Thyroid gland (tissue), 4 donors: ENCODE measurements at regions not wholly inside any gene's neighbourhood (a gene's known extent, or its start where the extent isn't known, plus 50 kb on each side); places are given as distances from the start of the nearest gene placed in this dataset.
A peak's percentile ranks its signal among the peaks of the same experiment; 100 is the strongest.

Experiments used
- DNase-seq, 2 donors: peaks; one replicate each; pipeline ENCODE4 v3.0.0-alpha.2; 2019
- H3K27ac ChIP-seq, 3 donors: fragments of 200-600 bp; sonication (generic); 1 replicate in 2 of 3; 2 replicates in 1 of 3; pipeline ENCODE4 v1.5.1; 2016 to 2019; ENCODE audit warnings: mild to moderate bottlenecking in 1 of 3, moderate library complexity in 1 of 3
- H3K27me3 ChIP-seq: fragments of 200-600 bp; sonication (generic); one replicate; pipeline ENCODE4 v1.5.1; 2019
- H3K36me3 ChIP-seq, 2 donors: fragments of 200-600 bp; sonication (generic); one replicate each; pipeline ENCODE4 v1.5.1; 2016 to 2019
- H3K4me1 ChIP-seq, 2 donors: fragments of 200-600 bp; sonication (generic); one replicate each; pipeline ENCODE4 v1.5.1; 2017 to 2019
- H3K4me3 ChIP-seq, 3 donors: fragments of 200-600 bp; sonication (generic); replicated peaks in 1 of 3; 1 replicate in 2 of 3; 2 replicates in 1 of 3; pipeline ENCODE4 v1.5.1; 2016; ENCODE audit warnings: mild to moderate bottlenecking in 1 of 3
- H3K9me3 ChIP-seq: fragments of 200-600 bp; sonication (generic); one replicate; pipeline ENCODE4 v1.5.1; 2017
- POLR2A ChIP-seq, 2 donors: fragments of 450-650 bp; IDR thresholded peaks; one replicate each; pipeline ENCODE4 v1.6.1; 2017; ENCODE audit warnings: antibody characterized with exemption in 2 of 2, mild to moderate bottlenecking in 2 of 2, moderate library complexity in 1 of 2
- WGBS, 2 donors: methylation state at CpG; one replicate each; pipeline ENCODE4 v1.1.5; 2017; 5-methylcytosine and 5-hydroxymethylcytosine counted together
- intact Hi-C: fragments of 100-400 bp; cut with DNase I; formaldehyde crosslinking; loops from one replicate; pipeline ENCODE4 v1.15.1; 2023
- TF ChIP-seq, protein P1 (sequence below), 6 experiments: fragments of 200-600 bp in 3 of 6; fragments of 450-650 bp in 3 of 6; sonication (generic) in 3 of 6; IDR thresholded peaks; one replicate each; pipeline ENCODE4 v1.5.1; 2016 to 2019; ENCODE audit warnings: antibody characterized with exemption in 6 of 6, mild to moderate bottlenecking in 2 of 6, inconsistent platforms in 1 of 6, moderate library complexity in 1 of 6

- 82 to 86% methylated on average over 6 of the region's 6 CpGs for WGBS, 2 donors
- H3K4me3 ChIP-seq: no peak overlapping the region
- peak overlapping the region in 2 of 3 donors; percentile 41 to 60 for H3K27ac ChIP-seq
Measured at GRCh38 chr4:41318839-41319530, 62.3 kb downstream of the UCHL1 start.

DNA sequence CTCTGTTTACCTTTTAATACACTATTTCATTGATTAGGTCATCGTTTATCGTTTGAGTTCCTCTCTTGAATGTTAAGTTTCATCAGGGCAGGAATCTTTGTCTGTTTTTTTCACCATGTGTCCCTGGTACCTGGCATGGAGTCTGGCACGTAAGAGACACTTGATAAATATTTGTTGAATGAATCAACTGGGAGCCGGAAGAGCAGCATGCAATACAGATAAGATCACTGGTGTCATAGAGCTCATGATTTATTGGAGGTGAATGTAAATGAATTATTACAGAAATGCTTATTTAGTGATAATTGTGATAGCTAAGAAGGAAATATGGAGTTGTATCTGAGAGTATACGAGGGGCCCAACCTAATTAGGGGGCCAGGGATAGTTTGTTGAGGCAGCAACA, 62.8 kb downstream of the UCHL1 start:
- Histone ChIP-seq H3K27me3 (no peaks in the 10 kb centered on the region), H3K4me1 (peaks cover 14 to 17% of the 10 kb centered on the region in 2 donors), H3K4me3 (no peak overlapping the region), H3K27ac (peak overlapping the region in 2 of 3 donors; percentile 41 to 60), H3K36me3 (no peaks in the 10 kb centered on the region), H3K9me3 (no peaks in the 10 kb centered on the region)
- no peak for TF ChIP-seq POLR2A (IDR thresholded peaks at IDR 0.05)
- TF ChIP-seq, protein P1, sequence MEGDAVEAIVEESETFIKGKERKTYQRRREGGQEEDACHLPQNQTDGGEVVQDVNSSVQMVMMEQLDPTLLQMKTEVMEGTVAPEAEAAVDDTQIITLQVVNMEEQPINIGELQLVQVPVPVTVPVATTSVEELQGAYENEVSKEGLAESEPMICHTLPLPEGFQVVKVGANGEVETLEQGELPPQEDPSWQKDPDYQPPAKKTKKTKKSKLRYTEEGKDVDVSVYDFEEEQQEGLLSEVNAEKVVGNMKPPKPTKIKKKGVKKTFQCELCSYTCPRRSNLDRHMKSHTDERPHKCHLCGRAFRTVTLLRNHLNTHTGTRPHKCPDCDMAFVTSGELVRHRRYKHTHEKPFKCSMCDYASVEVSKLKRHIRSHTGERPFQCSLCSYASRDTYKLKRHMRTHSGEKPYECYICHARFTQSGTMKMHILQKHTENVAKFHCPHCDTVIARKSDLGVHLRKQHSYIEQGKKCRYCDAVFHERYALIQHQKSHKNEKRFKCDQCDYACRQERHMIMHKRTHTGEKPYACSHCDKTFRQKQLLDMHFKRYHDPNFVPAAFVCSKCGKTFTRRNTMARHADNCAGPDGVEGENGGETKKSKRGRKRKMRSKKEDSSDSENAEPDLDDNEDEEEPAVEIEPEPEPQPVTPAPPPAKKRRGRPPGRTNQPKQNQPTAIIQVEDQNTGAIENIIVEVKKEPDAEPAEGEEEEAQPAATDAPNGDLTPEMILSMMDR (IDR thresholded peaks at IDR 0.05): no peak
- intact Hi-C loops: no loop called here
- DNase-seq: peak in 1 of 2 donors; percentile 21
- 56 to 70% methylated on average over 5 of the region's 5 CpGs for WGBS, 2 donors

More at GRCh38 chr4:41318839-41319530, 62.3 kb downstream of the UCHL1 start:
- TF ChIP-seq POLR2A (IDR thresholded peaks at IDR 0.05): no peak
- TF ChIP-seq, protein P1 (IDR thresholded peaks at IDR 0.05): no peak
- no peaks in the 10 kb centered on the region for H3K36me3 ChIP-seq
- no peak for DNase-seq
- H3K4me1 ChIP-seq: peaks cover 14 to 17% of the 10 kb centered on the region in 2 donors
- no peaks in the 10 kb centered on the region for H3K27me3 ChIP-seq
- no peaks in the 10 kb centered on the region for H3K9me3 ChIP-seq
- intact Hi-C loops: no loop called here

DNA sequence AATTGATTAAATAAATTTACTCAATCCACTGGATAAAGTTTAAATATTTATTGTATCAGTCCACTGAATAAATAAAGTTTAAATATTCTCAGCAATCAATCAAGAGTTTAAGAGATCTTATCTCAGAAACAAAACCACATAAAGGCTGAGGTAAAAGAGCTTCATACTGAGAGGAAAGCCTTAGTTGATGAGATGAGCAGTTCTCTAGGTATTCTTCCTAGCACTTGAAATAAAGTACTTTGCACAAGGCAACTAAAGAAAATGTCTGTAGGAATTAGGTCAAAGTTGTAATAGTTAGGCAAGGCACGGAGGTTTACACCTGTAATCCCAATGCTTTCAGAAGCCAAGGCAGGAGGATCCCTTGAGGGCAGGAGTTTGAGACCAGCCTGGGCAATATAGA, 63.5 kb downstream of the UCHL1 start:
- Histone ChIP-seq H3K27me3 (no peaks in the 10 kb centered on the region), H3K36me3 (no peaks in the 10 kb centered on the region), H3K4me3 (no peak overlapping the region), H3K27ac (peak overlapping the region in 2 of 3 donors; percentile 41 to 47), H3K4me1 (peaks cover 14 to 17% of the 10 kb centered on the region in 2 donors), H3K9me3 (no peaks in the 10 kb centered on the region)
- TF ChIP-seq, protein P1 (IDR thresholded peaks at IDR 0.05): no peak
- TF ChIP-seq POLR2A (IDR thresholded peaks at IDR 0.05): no peak
- intact Hi-C loops: no loop called here
- no peak for DNase-seq
- 38 to 52% methylated on average over 1 of the region's 1 CpG for WGBS, 2 donors

DNA sequence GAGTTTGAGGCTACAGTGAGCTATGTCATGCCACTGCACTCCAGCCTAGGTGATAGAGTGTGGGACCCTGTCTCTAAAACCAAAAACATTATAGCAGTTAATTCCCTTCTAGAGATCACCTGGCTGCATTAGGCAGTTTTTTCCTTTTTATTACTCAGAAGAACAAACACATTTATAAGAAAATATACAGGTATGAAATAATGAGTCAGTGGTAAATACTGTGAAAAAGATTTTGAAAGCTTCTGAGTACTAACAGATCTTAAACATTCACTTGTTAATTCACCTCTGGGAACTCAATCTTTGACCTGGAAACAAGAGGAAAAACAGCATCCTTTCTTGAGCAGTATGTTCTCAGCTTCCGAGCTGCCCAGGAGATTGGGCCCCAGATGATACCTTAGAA, 64.1 kb downstream of the UCHL1 start:
- Histone ChIP-seq H3K9me3 (no peaks in the 10 kb centered on the region), H3K27ac (peak overlapping the region in 2 of 3 donors; percentile 41 to 47), H3K4me1 (peaks cover 14 to 17% of the 10 kb centered on the region in 2 donors), H3K27me3 (no peaks in the 10 kb centered on the region), H3K4me3 (no peak overlapping the region), H3K36me3 (no peaks in the 10 kb centered on the region)
- no peak for DNase-seq
- 70 to 100% methylated on average over 1 of the region's 1 CpG for WGBS, 2 donors
- TF ChIP-seq POLR2A (IDR thresholded peaks at IDR 0.05): no peak
- TF ChIP-seq, protein P1 (IDR thresholded peaks at IDR 0.05): no peak
- intact Hi-C loops: no loop called here

DNA sequence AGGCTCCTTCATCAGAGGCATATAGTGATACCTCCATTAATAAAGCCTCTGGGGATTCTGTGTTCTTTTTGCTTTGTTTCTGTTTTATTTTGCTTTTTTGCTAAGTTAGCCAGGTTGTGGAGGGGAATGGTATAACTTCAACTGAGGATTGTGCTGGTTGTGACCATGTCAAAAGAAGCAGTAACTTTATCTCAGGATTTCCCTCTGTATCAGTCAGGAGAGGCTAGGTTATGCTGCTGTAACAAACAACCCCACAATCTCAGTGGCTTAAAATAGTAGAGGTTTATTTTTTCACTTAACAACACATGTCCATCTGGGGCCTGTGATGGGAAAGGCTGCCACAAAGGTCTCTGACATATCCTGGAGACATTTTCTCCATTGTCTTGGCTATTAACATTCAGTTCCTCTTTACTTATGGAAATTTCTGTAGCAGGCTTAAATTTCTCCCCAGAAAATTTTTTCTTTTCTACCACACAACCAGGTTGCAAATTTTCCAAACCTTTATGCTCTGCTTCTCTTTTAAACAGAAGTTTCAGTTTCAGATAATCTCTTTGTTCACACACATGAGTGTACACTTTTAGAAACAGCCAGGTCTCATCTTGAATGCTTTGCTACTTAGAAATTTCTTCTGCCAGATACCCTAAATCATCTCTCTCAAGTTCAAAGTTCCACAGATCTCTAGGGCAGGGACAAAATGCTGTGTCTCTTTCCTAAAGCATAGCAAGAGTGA, 64.7 kb downstream of the UCHL1 start:
- no peak overlapping the region for H3K4me3 ChIP-seq
- H3K27me3 ChIP-seq: no peaks in the 10 kb centered on the region
- no peak for TF ChIP-seq POLR2A (IDR thresholded peaks at IDR 0.05)
- TF ChIP-seq, protein P1 (IDR thresholded peaks at IDR 0.05): no peak

More for the DNA sequence above, 64.7 kb downstream of the UCHL1 start:
- peaks cover 14 to 17% of the 10 kb centered on the region in 2 donors for H3K4me1 ChIP-seq
- intact Hi-C loops: no loop called here
- H3K27ac ChIP-seq: peak overlapping the region in 1 of 3 donors; percentile 41
- DNase-seq: no peak
- H3K36me3 ChIP-seq: no peaks in the 10 kb centered on the region
- no peaks in the 10 kb centered on the region for H3K9me3 ChIP-seq
